ENCODE measurements at regions not wholly inside any gene's neighbourhood (a gene's known extent, or its start where the extent isn't known, plus 50 kb on each side); places are given as distances from the start of the nearest gene placed in this dataset.

- H3K27ac Mint-ChIP-seq (ENCODE audit: low read depth, unreplicated experiment) = no peak overlapping the region
- peaks cover 20% of the 10 kb centered on the region for H3K9me3 Mint-ChIP-seq (ENCODE audit: unreplicated experiment)
- TF ChIP-seq, protein P1, sequence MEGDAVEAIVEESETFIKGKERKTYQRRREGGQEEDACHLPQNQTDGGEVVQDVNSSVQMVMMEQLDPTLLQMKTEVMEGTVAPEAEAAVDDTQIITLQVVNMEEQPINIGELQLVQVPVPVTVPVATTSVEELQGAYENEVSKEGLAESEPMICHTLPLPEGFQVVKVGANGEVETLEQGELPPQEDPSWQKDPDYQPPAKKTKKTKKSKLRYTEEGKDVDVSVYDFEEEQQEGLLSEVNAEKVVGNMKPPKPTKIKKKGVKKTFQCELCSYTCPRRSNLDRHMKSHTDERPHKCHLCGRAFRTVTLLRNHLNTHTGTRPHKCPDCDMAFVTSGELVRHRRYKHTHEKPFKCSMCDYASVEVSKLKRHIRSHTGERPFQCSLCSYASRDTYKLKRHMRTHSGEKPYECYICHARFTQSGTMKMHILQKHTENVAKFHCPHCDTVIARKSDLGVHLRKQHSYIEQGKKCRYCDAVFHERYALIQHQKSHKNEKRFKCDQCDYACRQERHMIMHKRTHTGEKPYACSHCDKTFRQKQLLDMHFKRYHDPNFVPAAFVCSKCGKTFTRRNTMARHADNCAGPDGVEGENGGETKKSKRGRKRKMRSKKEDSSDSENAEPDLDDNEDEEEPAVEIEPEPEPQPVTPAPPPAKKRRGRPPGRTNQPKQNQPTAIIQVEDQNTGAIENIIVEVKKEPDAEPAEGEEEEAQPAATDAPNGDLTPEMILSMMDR (IDR thresholded peaks at IDR 0.05; ENCODE audit: unreplicated experiment) = no peak
- intact Hi-C loops (cut with micrococcal nuclease) = no loop called here
- no TSS peak for BruUV-seq (replicated peaks)
- no peaks in the 10 kb centered on the region for H3K36me3 Mint-ChIP-seq (ENCODE audit: insufficient read depth, unreplicated experiment)
- H3K4me1 Mint-ChIP-seq (ENCODE audit: insufficient read depth, unreplicated experiment) = no peaks in the 10 kb centered on the region
- CTCF ChIA-PET = no interaction called here
- no peak overlapping the region for H3K4me3 Mint-ChIP-seq (ENCODE audit: unreplicated experiment)
- POLR2A ChIA-PET = no interaction called here
- no peaks in the 10 kb centered on the region for H3K27me3 Mint-ChIP-seq (ENCODE audit: insufficient read depth, unreplicated experiment)
- no peak for DNase-seq (ENCODE audit: unreplicated experiment)
These were observed 86.1 kb upstream of the ACTRT2 start for GRCh38 chr1:2935184-2935583.

DNA sequence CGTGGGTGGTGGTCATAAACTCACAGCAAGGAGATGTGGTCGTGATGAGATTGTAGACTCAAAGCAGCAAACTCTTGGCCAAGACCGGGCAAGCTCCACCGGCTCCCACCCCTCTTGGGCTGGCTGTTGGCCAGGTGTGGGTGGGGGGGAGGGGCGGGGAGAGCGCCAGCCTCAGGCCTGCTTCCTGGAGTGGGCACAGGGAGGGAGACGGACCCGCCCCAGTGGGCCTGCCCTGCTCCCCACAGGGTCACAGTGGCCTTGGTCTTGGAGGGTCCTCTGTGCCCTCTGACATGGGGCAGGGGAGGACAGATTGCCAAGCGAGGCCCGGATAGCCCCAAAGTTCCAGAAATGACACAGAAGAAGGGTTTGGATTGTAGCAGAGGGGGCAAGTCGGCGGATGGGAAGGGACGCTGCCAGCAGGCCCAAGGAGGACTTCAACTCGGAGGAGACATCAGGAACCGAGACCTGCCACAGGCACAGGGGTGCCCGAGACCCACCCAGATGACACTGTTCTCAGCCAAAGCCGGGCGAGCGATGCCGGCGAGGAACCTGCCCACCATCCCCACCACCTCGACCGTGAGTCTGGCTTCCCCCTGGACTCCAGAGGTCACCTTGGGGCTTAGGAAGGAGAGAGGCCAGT is 85.4 kb upstream of the ACTRT2 start:
- intact Hi-C loops (cut with micrococcal nuclease) = no loop called here
- BruUV-seq (replicated peaks) = no TSS peak
- Mint-ChIP-seq H3K36me3 (ENCODE audit: insufficient read depth, unreplicated experiment) (no peaks in the 10 kb centered on the region), H3K27ac (ENCODE audit: low read depth, unreplicated experiment) (no peak overlapping the region), H3K9me3 (ENCODE audit: unreplicated experiment) (peaks cover 20% of the 10 kb centered on the region), H3K4me1 (ENCODE audit: insufficient read depth, unreplicated experiment) (no peaks in the 10 kb centered on the region), H3K27me3 (ENCODE audit: insufficient read depth, unreplicated experiment) (no peaks in the 10 kb centered on the region), H3K4me3 (ENCODE audit: unreplicated experiment) (no peak overlapping the region)
- POLR2A ChIA-PET = no interaction called here
- TF ChIP-seq, protein P1 (IDR thresholded peaks at IDR 0.05; ENCODE audit: unreplicated experiment) = no peak
- no peak for DNase-seq (ENCODE audit: unreplicated experiment)
- CTCF ChIA-PET = no interaction called here

GRCh38 chr1:2936559-2937515 is 84.4 kb upstream of the ACTRT2 start:
- Mint-ChIP-seq H3K4me1 (ENCODE audit: insufficient read depth, unreplicated experiment) (no peaks in the 10 kb centered on the region), H3K9me3 (ENCODE audit: unreplicated experiment) (peaks cover 19% of the 10 kb centered on the region), H3K27me3 (ENCODE audit: insufficient read depth, unreplicated experiment) (no peaks in the 10 kb centered on the region), H3K36me3 (ENCODE audit: insufficient read depth, unreplicated experiment) (no peaks in the 10 kb centered on the region), H3K4me3 (ENCODE audit: unreplicated experiment) (no peak overlapping the region), H3K27ac (ENCODE audit: low read depth, unreplicated experiment) (no peak overlapping the region)
- no peak for DNase-seq (ENCODE audit: unreplicated experiment)
- no TSS peak for BruUV-seq (replicated peaks)
- ChIA-PET POLR2A (no interaction called here), CTCF (no interaction called here)
- TF ChIP-seq, protein P1 (IDR thresholded peaks at IDR 0.05; ENCODE audit: unreplicated experiment) = no peak
- intact Hi-C loops (cut with micrococcal nuclease) = no loop called here

GRCh38 chr1:2937805-2938204 is 83.5 kb upstream of the ACTRT2 start:
- Mint-ChIP-seq H3K4me1 (ENCODE audit: insufficient read depth, unreplicated experiment) (no peaks in the 10 kb centered on the region), H3K27ac (ENCODE audit: low read depth, unreplicated experiment) (no peak overlapping the region), H3K4me3 (ENCODE audit: unreplicated experiment) (no peak overlapping the region), H3K36me3 (ENCODE audit: insufficient read depth, unreplicated experiment) (no peaks in the 10 kb centered on the region), H3K27me3 (ENCODE audit: insufficient read depth, unreplicated experiment) (no peaks in the 10 kb centered on the region), H3K9me3 (ENCODE audit: unreplicated experiment) (peaks cover 12% of the 10 kb centered on the region)
- ChIA-PET POLR2A (no interaction called here), CTCF (no interaction called here)
- no peak for DNase-seq (ENCODE audit: unreplicated experiment)
- intact Hi-C loops (cut with micrococcal nuclease) = no loop called here
- BruUV-seq (replicated peaks) = no TSS peak
- TF ChIP-seq, protein P1 (IDR thresholded peaks at IDR 0.05; ENCODE audit: unreplicated experiment) = no peak

Data from MCF 10A (cell line).